Stimulated activated CD4-positive, alpha-beta T cell treated with anti-CD3 and anti-CD28 coated beads, Interleukin-15, amount 100 ng/mL, for 24 hours (primary cell): ENCODE measurements at regions not wholly inside any gene's neighbourhood (a gene's known extent, or its start where the extent isn't known, plus 50 kb on each side); places are given as distances from the start of the nearest gene placed in this dataset.
A peak's percentile ranks its signal among the peaks of the same experiment; 100 is the strongest.
"Not testable (repeated sequence)": the region's sequence is repeated elsewhere in the genome, so short reads cannot be mapped to it uniquely, and the experiment has no call there.

Experiments
- DNase-seq: peaks from one replicate; pipeline ENCODE4 v3.0.0-alpha.2; 2020

- DNase-seq, result no peak
These were observed 471.4 kb upstream of the AMELY start for GRCh38 chrY:7382988-7383387.

GRCh38 chrY:7377091-7377490, 465.5 kb upstream of the AMELY start:
- no peak for DNase-seq

GRCh38 chrY:7374485-7374884, 462.9 kb upstream of the AMELY start:
- not testable (repeated sequence) for DNase-seq

- DNase-seq, result not testable (repeated sequence)
These were observed 460.4 kb upstream of the AMELY start for GRCh38 chrY:7371953-7372352.

GRCh38 chrY:7371026-7371425, 459.5 kb upstream of the AMELY start:
- DNase-seq, result not testable (repeated sequence)

GRCh38 chrY:7359520-7359919, 448.0 kb upstream of the AMELY start:
- no peak for DNase-seq

GRCh38 chrY:7358103-7358752, 446.7 kb upstream of the AMELY start:
- DNase-seq, result no peak

- DNase-seq, result not testable (repeated sequence)
These were observed 444.3 kb upstream of the AMELY start for GRCh38 chrY:7355891-7356290.

- peak; percentile 59 for DNase-seq
These were observed 433.1 kb upstream of the AMELY start for GRCh38 chrY:7344661-7345060.

- DNase-seq, result no peak
These were observed 431.7 kb upstream of the AMELY start for GRCh38 chrY:7343261-7343660.

GRCh38 chrY:7342732-7343131, 431.2 kb upstream of the AMELY start:
- DNase-seq, result peak; percentile 60

- no peak for DNase-seq
These were observed 428.0 kb upstream of the AMELY start for GRCh38 chrY:7339391-7340087.

- no peak for DNase-seq
These were observed 424.7 kb upstream of the AMELY start for GRCh38 chrY:7336023-7336873.

GRCh38 chrY:7334449-7334848, 422.9 kb upstream of the AMELY start:
- DNase-seq, result no peak

GRCh38 chrY:7326296-7327246, 415.0 kb upstream of the AMELY start:
- peak; percentile 68 for DNase-seq

- no peak for DNase-seq
These were observed 414.0 kb upstream of the AMELY start for GRCh38 chrY:7325531-7325930.

GRCh38 chrY:7320751-7321150, 409.2 kb upstream of the AMELY start:
- DNase-seq, result no peak

- DNase-seq, result not testable (repeated sequence)
These were observed 408.6 kb upstream of the AMELY start for GRCh38 chrY:7320171-7320570.

GRCh38 chrY:7318122-7318521, 406.6 kb upstream of the AMELY start:
- DNase-seq, result no peak

- DNase-seq, result no peak
These were observed 406.0 kb upstream of the AMELY start for GRCh38 chrY:7317571-7317970.

- DNase-seq, result peak; percentile 71
These were observed 399.1 kb upstream of the AMELY start for GRCh38 chrY:7310482-7311269.

GRCh38 chrY:7308816-7309215, 397.3 kb upstream of the AMELY start:
- no peak for DNase-seq
